PC-9 (cell line): ENCODE measurements at regions not wholly inside any gene's neighbourhood (a gene's known extent, or its start where the extent isn't known, plus 50 kb on each side); places are given as distances from the start of the nearest gene placed in this dataset.

Experiments used
- BruUV-seq: library from RNA; stranded (reverse); fragments of 400-500 nt; replicated peaks from 2 replicates; lab custom pipeline; 2021; lab: Mats Ljungman, UMichigan
- CTCF ChIA-PET: fragments of 300-600 bp; sonication (Branson Sonifier 250); formaldehyde crosslinking; loops from one replicate; lab custom pipeline; 2022; ENCODE audit warnings: antibody characterized with exemption; lab: Charles Lee
- POLR2A ChIA-PET: fragments of 300-600 bp; sonication (Branson Sonifier 250); formaldehyde crosslinking; loops from one replicate; lab custom pipeline; 2022; ENCODE audit warnings: antibody characterized with exemption; ENCODE audit not compliant: unreplicated experiment; lab: Charles Lee
- DNase-seq, 2 experiments: peaks; one replicate each; pipeline versions ENCODE4 v3.0.0 to v3.0.0-alpha.2; 2015 to 2022; ENCODE audit warnings: mixed read lengths in 1 of 2
- H2AFZ ChIP-seq: fragments of 200-600 bp; sonication (generic); 2 replicates; pipeline ENCODE4 v1.8.1; 2017; ENCODE audit warnings: antibody characterized with exemption
- H3F3A ChIP-seq: fragments of 200-600 bp; sonication (generic); 2 replicates; pipeline ENCODE4 v1.8.1; 2017; ENCODE audit warnings: antibody characterized with exemption, mild to moderate bottlenecking, low read depth; ENCODE audit not compliant: insufficient read depth
- H3K27ac ChIP-seq: fragments of 200-600 bp; sonication (generic); 2 replicates; pipeline ENCODE4 v1.6.1; 2016; ENCODE audit warnings: mixed run types
- H3K27me3 ChIP-seq: fragments of 200-600 bp; sonication (generic); 2 replicates; pipeline ENCODE4 v1.6.1; 2016; ENCODE audit warnings: low read depth, mixed run types; ENCODE audit not compliant: insufficient read depth
- H3K36me3 ChIP-seq: fragments of 200-600 bp; sonication (generic); 2 replicates; pipeline ENCODE4 v1.6.1; 2016; ENCODE audit warnings: low read depth, mixed run types
- H3K4me1 ChIP-seq: fragments of 200-600 bp; sonication (generic); replicated peaks from 2 replicates; pipeline ENCODE4 v1.6.1; 2016; ENCODE audit warnings: mixed run types; ENCODE audit not compliant: insufficient read depth
- H3K4me2 ChIP-seq: fragments of 200-600 bp; sonication (generic); 2 replicates; pipeline ENCODE4 v1.6.1; 2017; ENCODE audit warnings: mixed run types
- H3K4me3 ChIP-seq: fragments of 200-600 bp; sonication (generic); 2 replicates; pipeline ENCODE4 v1.6.1; 2016; ENCODE audit warnings: mixed run types
- H3K79me2 ChIP-seq: fragments of 200-600 bp; sonication (generic); 2 replicates; pipeline ENCODE4 v1.6.1; 2017; ENCODE audit warnings: low read depth, mixed run types
- H3K9me2 ChIP-seq: fragments of 200-600 bp; sonication (generic); 2 replicates; pipeline ENCODE4 v1.8.1; 2017; ENCODE audit warnings: mild to moderate bottlenecking; ENCODE audit not compliant: insufficient read depth
- H3K9me3 ChIP-seq: fragments of 200-600 bp; sonication (generic); 2 replicates; pipeline ENCODE4 v1.8.1; 2016; ENCODE audit warnings: low read depth; ENCODE audit not compliant: insufficient read depth
- H4K20me1 ChIP-seq: fragments of 200-600 bp; sonication (generic); 2 replicates; pipeline ENCODE4 v1.8.1; 2017; ENCODE audit not compliant: insufficient read depth
- CTCF ChIP-seq: fragments of 200-600 bp; sonication (generic); conservative IDR thresholded peaks from 2 replicates; pipeline ENCODE4 v1.6.1; 2017; ENCODE audit warnings: mixed run types, antibody characterized with exemption, mild to moderate bottlenecking, moderate library complexity
- EZH2 ChIP-seq: fragments of 200-600 bp; sonication (generic); IDR thresholded peaks from 2 replicates; pipeline ENCODE4 v1.8.0; 2017; ENCODE audit warnings: antibody characterized with exemption, low read depth
- intact Hi-C: fragments of 100-400 bp; cut with micrococcal nuclease; formaldehyde crosslinking; loops from one replicate; pipeline ENCODE4 v1.10.0; 2022; ENCODE audit not compliant: unreplicated experiment

DNA sequence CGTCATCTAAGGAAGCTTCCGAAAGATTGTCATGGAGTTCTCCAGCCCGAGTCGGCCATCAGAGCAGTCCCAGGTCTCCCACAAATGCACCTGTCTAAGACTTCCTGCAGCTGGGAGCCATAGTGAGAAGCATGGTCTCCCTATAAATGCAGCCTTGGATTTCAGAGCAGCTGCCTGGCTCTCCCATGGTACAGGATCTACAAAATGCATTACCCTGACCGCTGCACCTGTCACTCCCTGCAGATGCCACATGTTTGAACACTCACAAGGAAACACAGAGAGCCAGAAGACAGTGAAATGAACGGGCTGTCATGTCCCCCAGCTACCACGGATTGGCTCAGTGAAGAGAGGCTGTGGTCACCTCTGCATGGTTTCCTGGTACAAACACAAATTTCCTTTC, 702.7 kb downstream of the MED13L start:
- Histone ChIP-seq H3K9me2 (no peaks in the 10 kb centered on the region), H3K27me3 (peaks cover 58% of the 10 kb centered on the region), H3F3A (no peaks in the 10 kb centered on the region), H3K27ac (no peak overlapping the region), H3K36me3 (no peaks in the 10 kb centered on the region), H3K9me3 (no peaks in the 10 kb centered on the region), H3K4me3 (no peak overlapping the region), H4K20me1 (no peaks in the 10 kb centered on the region), H3K79me2 (no peaks in the 10 kb centered on the region), H2AFZ (no peak overlapping the region), H3K4me1 (no peaks in the 10 kb centered on the region), H3K4me2 (no peak overlapping the region)
- TF ChIP-seq EZH2 (no peak), CTCF (no peak)
- DNase-seq = no peak
- ChIA-PET CTCF (no interaction called here), POLR2A (no interaction called here)
- BruUV-seq = no TSS peak
- intact Hi-C loops = no loop called here

DNA sequence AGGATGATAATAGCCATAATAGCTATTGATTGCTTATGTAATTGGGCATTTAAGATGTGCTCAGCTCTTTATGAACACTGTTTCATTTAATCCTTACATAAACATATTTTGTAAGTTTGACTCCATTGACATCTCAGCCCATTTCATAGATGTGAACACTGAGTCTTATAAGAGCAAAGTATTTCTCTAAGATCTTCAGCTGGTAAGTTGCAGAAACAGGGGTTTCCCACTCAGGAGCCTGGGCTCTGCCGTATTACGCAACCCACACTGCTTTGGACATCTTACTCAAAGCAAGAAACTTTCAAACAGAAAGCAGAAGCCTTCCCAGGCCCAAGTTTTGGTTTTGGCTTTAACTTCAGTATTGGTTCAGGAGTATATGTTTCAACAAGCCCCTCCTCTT, 705.1 kb downstream of the MED13L start:
- no peak for TF ChIP-seq EZH2
- no peak for TF ChIP-seq CTCF
- intact Hi-C loops = no loop called here
- no peaks in the 10 kb centered on the region for H3K9me3 ChIP-seq
- H3K4me3 ChIP-seq = no peak overlapping the region
- DNase-seq = no peak
- H3F3A ChIP-seq = no peaks in the 10 kb centered on the region
- no peaks in the 10 kb centered on the region for H3K36me3 ChIP-seq
- ChIA-PET POLR2A (no interaction called here), CTCF (no interaction called here)
- no TSS peak for BruUV-seq
- no peak overlapping the region for H2AFZ ChIP-seq
- no peak overlapping the region for H3K4me2 ChIP-seq
- no peaks in the 10 kb centered on the region for H3K4me1 ChIP-seq
- H3K27me3 ChIP-seq = peaks cover 41% of the 10 kb centered on the region
- H4K20me1 ChIP-seq = no peaks in the 10 kb centered on the region
- H3K79me2 ChIP-seq = no peaks in the 10 kb centered on the region
- no peaks in the 10 kb centered on the region for H3K9me2 ChIP-seq
- H3K27ac ChIP-seq = no peak overlapping the region

GRCh38 chr12:115571446-115571845, 706.0 kb downstream of the MED13L start:
- H3K9me2 ChIP-seq = no peaks in the 10 kb centered on the region
- H3K27me3 ChIP-seq = peaks cover 43% of the 10 kb centered on the region
- DNase-seq = no peak
- BruUV-seq = no TSS peak
- H3K27ac ChIP-seq = no peak overlapping the region
- H3K4me1 ChIP-seq = no peaks in the 10 kb centered on the region
- H3K4me2 ChIP-seq = no peak overlapping the region
- H3K4me3 ChIP-seq = no peak overlapping the region
- no peaks in the 10 kb centered on the region for H4K20me1 ChIP-seq
- no peaks in the 10 kb centered on the region for H3F3A ChIP-seq
- intact Hi-C loops = no loop called here
- H3K79me2 ChIP-seq = no peaks in the 10 kb centered on the region
- no peak overlapping the region for H2AFZ ChIP-seq
- H3K9me3 ChIP-seq = no peaks in the 10 kb centered on the region
- CTCF ChIA-PET = no interaction called here
- TF ChIP-seq EZH2 (no peak), CTCF (no peak)
- no peaks in the 10 kb centered on the region for H3K36me3 ChIP-seq
- POLR2A ChIA-PET = no interaction called here
